Fibroblast of lung (primary cell): ENCODE measurements at regions not wholly inside any gene's neighbourhood (a gene's known extent, or its start where the extent isn't known, plus 50 kb on each side); places are given as distances from the start of the nearest gene placed in this dataset.

ENCODE experiments used
- DNase-seq, 2 donors: peaks; one replicate each; pipeline versions ENCODE4 v3.0.0 to v3.0.0-alpha.2; 2010; ENCODE audit warnings: low read depth in 2 of 2
- H2AFZ ChIP-seq: 2 replicates; pipeline ENCODE4 v1.5.1; 2012; ENCODE audit warnings: low read length, control low read depth, inconsistent platforms
- H3K27ac ChIP-seq: 2 replicates; pipeline ENCODE4 v1.5.1; 2011; ENCODE audit warnings: low read length, control low read depth; ENCODE audit not compliant: insufficient read depth
- H3K27me3 ChIP-seq: 2 replicates; pipeline ENCODE4 v1.5.1; 2011; ENCODE audit warnings: mild to moderate bottlenecking, low read length; ENCODE audit not compliant: control insufficient read depth, insufficient read depth
- H3K36me3 ChIP-seq: 2 replicates; pipeline ENCODE4 v1.5.1; 2011; ENCODE audit warnings: low read length; ENCODE audit not compliant: control insufficient read depth, insufficient read depth
- H3K4me1 ChIP-seq: 2 replicates; pipeline ENCODE4 v1.5.1; 2011; ENCODE audit warnings: low read length; ENCODE audit not compliant: control insufficient read depth, insufficient read depth; ENCODE audit errors: extremely low read depth
- H3K4me2 ChIP-seq: 2 replicates; pipeline ENCODE4 v1.5.1; 2011; ENCODE audit warnings: low read length, control low read depth; ENCODE audit not compliant: insufficient read depth; ENCODE audit errors: extremely low read depth
- H3K4me3 ChIP-seq, 4 experiments: fragments of 200-600 bp in 1 of 4; sonication (generic) in 1 of 4; replicated peaks in 1 of 4; 2 replicates each; pipeline ENCODE4 v1.5.1; 2011 to 2016; ENCODE audit warnings: low read length in 4 of 4, low read depth in 3 of 4, mild to moderate bottlenecking in 3 of 4, control low read depth in 2 of 4, inconsistent platforms in 1 of 4, mixed read lengths in 1 of 4; ENCODE audit not compliant: insufficient read depth in 1 of 4; ENCODE audit errors: control extremely low read depth in 1 of 4
- H3K79me2 ChIP-seq: 2 replicates; pipeline ENCODE4 v1.5.1; 2012; ENCODE audit warnings: mild to moderate bottlenecking, low read length, inconsistent platforms; ENCODE audit not compliant: control insufficient read depth, insufficient read depth
- H3K9ac ChIP-seq: 2 replicates; pipeline ENCODE4 v1.5.1; 2011; ENCODE audit warnings: mild to moderate bottlenecking, low read length, control low read depth; ENCODE audit not compliant: insufficient read depth
- H3K9me3 ChIP-seq: 2 replicates; pipeline ENCODE4 v1.5.1; 2012; ENCODE audit warnings: low read depth, low read length; ENCODE audit not compliant: control insufficient read depth, insufficient read depth
- H4K20me1 ChIP-seq: 2 replicates; pipeline ENCODE4 v1.5.1; 2011; ENCODE audit warnings: low read length; ENCODE audit not compliant: control insufficient read depth, insufficient read depth; ENCODE audit errors: extremely low read depth
- EZH2 ChIP-seq: IDR thresholded peaks from 2 replicates; pipeline ENCODE4 v1.5.1; 2012; ENCODE audit warnings: low read length, control low read depth, mild to moderate bottlenecking; ENCODE audit errors: missing control alignments
- TF ChIP-seq, protein P1 (sequence below), 2 donors: IDR thresholded peaks in 1 of 2; conservative IDR thresholded peaks in 1 of 2; 1 replicate in 1 of 2; 2 replicates in 1 of 2; pipeline ENCODE4 v1.5.1; 2011 to 2012; ENCODE audit warnings: low read length in 2 of 2, control low read depth in 1 of 2, inconsistent platforms in 1 of 2, low read depth in 1 of 2, mild to moderate bottlenecking in 1 of 2

GRCh38 chr4:132859929-132860328 lies 289.2 kb upstream of the PCDH10 start:
- no peaks in the 10 kb centered on the region for H3K9me3 ChIP-seq
- DNase-seq, result no peak
- no peaks in the 10 kb centered on the region for H3K36me3 ChIP-seq
- no peaks in the 10 kb centered on the region for H4K20me1 ChIP-seq
- H3K4me1 ChIP-seq, result no peaks in the 10 kb centered on the region
- no peaks in the 10 kb centered on the region for H3K79me2 ChIP-seq
- no peak overlapping the region for H3K4me2 ChIP-seq
- no peak overlapping the region for H3K4me3 ChIP-seq
- no peak overlapping the region for H3K9ac ChIP-seq
- no peak overlapping the region for H2AFZ ChIP-seq
- no peak overlapping the region for H3K27ac ChIP-seq
- TF ChIP-seq, protein P1, sequence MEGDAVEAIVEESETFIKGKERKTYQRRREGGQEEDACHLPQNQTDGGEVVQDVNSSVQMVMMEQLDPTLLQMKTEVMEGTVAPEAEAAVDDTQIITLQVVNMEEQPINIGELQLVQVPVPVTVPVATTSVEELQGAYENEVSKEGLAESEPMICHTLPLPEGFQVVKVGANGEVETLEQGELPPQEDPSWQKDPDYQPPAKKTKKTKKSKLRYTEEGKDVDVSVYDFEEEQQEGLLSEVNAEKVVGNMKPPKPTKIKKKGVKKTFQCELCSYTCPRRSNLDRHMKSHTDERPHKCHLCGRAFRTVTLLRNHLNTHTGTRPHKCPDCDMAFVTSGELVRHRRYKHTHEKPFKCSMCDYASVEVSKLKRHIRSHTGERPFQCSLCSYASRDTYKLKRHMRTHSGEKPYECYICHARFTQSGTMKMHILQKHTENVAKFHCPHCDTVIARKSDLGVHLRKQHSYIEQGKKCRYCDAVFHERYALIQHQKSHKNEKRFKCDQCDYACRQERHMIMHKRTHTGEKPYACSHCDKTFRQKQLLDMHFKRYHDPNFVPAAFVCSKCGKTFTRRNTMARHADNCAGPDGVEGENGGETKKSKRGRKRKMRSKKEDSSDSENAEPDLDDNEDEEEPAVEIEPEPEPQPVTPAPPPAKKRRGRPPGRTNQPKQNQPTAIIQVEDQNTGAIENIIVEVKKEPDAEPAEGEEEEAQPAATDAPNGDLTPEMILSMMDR (conservative IDR thresholded peaks at IDR 0.05 in 1 of 2, IDR thresholded peaks at IDR 0.05 in 1 of 2; ENCODE audit: low read depth in 1 of 2, low read length in 2 of 2), result no peak
- TF ChIP-seq EZH2, result no peak
- no peaks in the 10 kb centered on the region for H3K27me3 ChIP-seq

GRCh38 chr4:132860976-132861375 lies 288.1 kb upstream of the PCDH10 start:
- Histone ChIP-seq H4K20me1 (no peaks in the 10 kb centered on the region), H2AFZ (no peak overlapping the region), H3K9ac (no peak overlapping the region), H3K4me2 (no peak overlapping the region), H3K9me3 (no peaks in the 10 kb centered on the region), H3K27ac (no peak overlapping the region), H3K36me3 (no peaks in the 10 kb centered on the region), H3K27me3 (no peaks in the 10 kb centered on the region), H3K4me1 (no peaks in the 10 kb centered on the region), H3K79me2 (no peaks in the 10 kb centered on the region), H3K4me3 (no peak overlapping the region)
- TF ChIP-seq, protein P1 (conservative IDR thresholded peaks at IDR 0.05 in 1 of 2, IDR thresholded peaks at IDR 0.05 in 1 of 2; ENCODE audit: low read depth in 1 of 2, low read length in 2 of 2), result no peak
- TF ChIP-seq EZH2, result no peak
- DNase-seq, result no peak

GRCh38 chr4:132863619-132864018 lies 285.5 kb upstream of the PCDH10 start:
- Histone ChIP-seq H3K4me3 (no peak overlapping the region), H3K9me3 (no peaks in the 10 kb centered on the region)

More at GRCh38 chr4:132863619-132864018, 285.5 kb upstream of the PCDH10 start:
- no peaks in the 10 kb centered on the region for H3K36me3 ChIP-seq
- no peak overlapping the region for H2AFZ ChIP-seq
- no peaks in the 10 kb centered on the region for H4K20me1 ChIP-seq
- H3K79me2 ChIP-seq, result no peaks in the 10 kb centered on the region
- H3K27me3 ChIP-seq, result no peaks in the 10 kb centered on the region
- no peak overlapping the region for H3K9ac ChIP-seq
- H3K4me1 ChIP-seq, result no peaks in the 10 kb centered on the region
- no peak overlapping the region for H3K4me2 ChIP-seq
- no peak overlapping the region for H3K27ac ChIP-seq
- DNase-seq, result no peak
- no peak for TF ChIP-seq EZH2
- TF ChIP-seq, protein P1 (conservative IDR thresholded peaks at IDR 0.05 in 1 of 2, IDR thresholded peaks at IDR 0.05 in 1 of 2; ENCODE audit: low read depth in 1 of 2, low read length in 2 of 2), result no peak
